ENCODE measurements at regions not wholly inside any gene's neighbourhood (a gene's known extent, or its start where the extent isn't known, plus 50 kb on each side); places are given as distances from the start of the nearest gene placed in this dataset.

DNA sequence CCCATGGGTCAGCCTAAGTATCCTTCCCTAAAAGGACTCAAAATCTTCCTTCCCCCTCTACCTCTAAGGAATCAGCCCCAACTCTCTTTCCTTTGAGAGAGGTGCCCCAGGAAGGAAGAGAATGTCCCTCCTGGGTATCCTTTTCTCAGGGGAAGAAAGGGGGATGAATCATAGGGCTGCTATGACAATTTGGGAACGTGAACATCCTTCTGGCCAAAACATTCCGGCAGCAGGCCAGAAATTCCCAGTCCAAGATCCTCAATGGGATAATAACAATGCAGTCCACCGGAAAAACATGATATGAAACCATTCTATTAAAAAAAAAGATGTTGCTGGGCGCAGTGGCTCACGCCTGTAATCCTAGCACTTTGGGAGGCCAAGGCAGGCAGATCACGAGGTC, 50.8 kb upstream of the CACNA2D3 start:
- DNase-seq (ENCODE audit: low spot score): no peak

DNA sequence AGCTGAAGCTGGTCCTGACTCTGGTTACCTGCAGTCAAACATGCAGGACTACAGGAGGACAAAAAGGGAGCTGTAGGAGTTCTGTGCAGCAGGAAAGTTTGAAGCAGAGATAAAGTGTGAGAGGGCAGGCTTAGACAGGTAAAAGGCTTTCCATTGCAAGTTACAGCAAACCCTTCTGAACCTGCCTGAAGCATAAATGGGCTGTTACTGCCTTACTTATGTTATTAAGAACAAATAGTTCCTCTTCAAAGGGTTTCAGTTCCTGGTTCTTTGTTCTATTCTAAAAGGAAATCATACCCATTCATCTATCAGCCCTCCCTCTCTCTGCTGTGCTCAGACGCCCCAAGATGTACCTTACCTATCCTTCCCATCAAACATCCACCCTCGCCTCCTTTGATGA, 52.4 kb upstream of the CACNA2D3 start:
- DNase-seq (ENCODE audit: low spot score): no peak

DNA sequence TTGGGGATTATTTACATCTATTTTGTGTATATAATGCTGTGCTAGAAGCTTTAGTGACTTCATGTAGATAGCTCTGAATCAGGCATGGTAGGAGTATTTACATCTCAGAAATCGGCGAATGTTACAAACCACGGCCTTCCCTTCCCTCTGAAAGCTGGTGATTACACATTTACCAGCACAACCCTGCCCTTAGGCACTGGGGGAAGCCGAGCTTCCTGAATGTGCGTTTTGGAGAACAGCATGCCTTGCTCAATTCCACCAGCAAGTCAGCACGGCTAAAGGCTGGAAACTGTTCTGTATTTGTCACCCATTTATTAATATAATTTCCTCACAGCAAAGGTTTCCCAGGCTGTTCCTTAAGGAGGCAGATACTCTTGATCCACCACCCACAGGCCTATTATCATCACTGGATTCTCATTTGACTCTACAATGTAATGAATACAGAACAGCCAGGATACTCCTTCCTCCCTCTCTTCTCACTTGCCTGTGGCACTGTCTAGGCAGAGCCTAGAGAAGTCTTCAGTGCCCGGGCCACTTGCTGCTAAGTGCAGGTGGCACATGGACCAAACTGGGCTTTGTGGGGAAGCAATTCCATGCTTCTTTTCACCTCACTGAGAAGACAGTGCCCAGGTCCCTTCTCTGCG, 55.2 kb upstream of the CACNA2D3 start:
- DNase-seq (ENCODE audit: low spot score): no peak

DNA sequence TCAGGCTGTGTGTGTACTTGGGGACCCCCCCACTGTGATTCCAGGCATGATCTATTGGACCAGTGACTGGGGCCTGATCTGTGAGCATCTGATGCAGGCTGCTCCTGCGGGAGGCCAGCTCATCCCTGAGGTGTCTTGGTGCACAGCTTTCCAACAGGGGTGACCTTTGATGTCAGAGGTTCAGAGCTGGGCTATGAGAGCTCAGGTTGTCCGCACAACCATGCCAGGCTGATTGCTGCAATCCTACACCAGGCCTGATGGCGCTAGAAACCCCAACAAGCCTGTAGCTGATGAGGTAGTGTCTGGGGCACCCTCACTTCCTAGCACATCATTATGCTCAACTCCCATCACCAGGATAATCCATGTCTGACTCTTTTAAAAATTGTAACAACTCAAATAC, 56.1 kb upstream of the CACNA2D3 start:
- no peak for DNase-seq (ENCODE audit: low spot score)

DNA sequence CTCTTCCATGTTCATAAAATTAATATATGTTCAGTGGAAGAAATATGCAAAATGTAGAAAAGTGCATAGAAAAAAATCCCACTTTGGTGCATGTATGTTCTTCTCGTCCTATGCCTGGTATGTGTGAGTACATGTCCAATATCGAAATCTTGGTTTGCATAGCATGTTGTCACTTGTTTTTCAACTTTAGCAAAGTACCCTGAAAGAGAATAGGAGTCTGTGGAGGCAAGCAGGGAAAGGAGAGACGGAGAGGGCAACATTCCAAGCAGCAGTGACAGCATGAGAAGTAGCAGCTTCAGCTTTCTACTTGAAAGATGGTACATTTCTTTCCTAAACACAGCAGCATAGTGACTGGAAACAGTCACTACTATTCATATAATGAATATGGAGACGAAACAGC, 56.8 kb upstream of the CACNA2D3 start:
- DNase-seq (ENCODE audit: low spot score): no peak

DNA sequence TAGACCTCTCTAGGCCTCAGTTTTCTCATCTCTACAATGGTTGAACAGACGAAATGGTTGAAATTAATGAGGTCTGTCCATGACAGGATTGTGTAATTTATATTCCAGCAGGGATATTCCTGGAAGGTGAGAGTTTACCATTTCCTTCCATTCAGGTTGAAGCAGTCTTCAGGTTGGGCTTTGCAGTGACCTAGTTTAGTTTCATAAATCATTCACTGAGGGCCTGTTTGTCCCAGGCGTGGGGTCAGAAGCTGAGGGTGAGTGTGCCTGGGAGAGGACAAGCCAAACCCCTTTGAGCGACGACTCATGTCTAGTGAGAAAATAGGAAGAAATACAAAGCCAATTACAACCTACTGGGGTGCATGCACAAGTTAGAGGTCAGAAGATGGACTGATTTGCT, 57.2 kb upstream of the CACNA2D3 start:
- no peak for DNase-seq (ENCODE audit: low spot score)

DNA sequence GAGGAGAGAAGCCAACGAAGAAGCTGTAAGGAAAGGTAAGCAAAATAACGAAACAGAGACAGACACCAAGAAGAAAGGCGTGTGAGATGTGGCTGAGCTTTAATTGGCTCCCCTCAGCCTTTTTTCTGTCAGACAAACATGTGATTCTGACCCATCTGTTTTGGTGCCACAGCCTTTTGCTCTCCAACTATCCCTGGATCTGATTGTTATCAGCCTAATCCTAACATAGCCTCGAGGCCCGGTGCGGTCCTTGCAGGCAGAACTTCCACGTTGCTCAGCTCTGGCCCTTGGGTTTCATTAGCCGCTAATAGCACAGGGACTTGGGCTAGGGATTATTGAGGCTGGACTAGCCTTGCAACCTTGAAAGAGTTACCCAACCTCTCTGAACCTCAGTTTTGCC, 57.9 kb upstream of the CACNA2D3 start:
- no peak for DNase-seq (ENCODE audit: low spot score)

DNA sequence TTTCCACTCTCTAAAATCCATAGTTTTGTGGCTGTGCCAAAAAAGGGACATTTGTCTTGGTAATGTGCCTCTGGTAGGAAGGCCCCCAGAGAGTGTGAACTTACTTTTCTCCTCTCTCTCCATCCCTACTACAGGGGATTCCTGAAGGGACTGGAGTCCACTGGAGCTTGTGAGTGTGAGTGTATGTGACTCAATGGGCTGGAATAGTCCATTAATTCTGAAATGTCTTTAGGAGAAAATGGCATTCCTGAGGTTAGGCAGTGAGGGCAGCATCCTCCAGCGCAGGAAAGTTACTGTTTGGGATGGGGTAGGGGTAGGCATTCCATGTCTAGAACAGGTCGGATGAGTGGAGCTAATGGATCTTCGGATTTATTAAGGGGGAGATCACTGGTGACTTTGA, 59.8 kb upstream of the CACNA2D3 start:
- DNase-seq (ENCODE audit: low spot score): no peak

DNA sequence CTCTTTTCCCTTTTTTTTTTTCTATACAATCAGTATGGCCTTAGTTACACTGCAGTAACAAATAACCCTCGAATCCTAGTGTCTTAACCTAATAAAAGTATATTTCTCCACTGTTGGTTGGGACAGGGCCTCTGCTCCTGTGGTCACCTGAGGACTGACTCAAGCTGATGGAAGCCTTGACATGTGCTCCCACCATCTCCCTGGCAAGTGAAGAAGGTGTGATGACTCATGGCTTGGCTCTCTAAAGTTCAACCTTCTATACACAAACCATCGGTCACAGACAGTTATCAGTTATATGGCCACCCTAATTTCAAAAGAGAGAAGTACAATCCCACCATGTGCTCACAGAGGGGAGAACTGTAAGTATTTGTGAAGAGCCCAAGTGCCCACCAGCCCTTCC, 65.8 kb upstream of the CACNA2D3 start:
- DNase-seq (ENCODE audit: low spot score): no peak

DNA sequence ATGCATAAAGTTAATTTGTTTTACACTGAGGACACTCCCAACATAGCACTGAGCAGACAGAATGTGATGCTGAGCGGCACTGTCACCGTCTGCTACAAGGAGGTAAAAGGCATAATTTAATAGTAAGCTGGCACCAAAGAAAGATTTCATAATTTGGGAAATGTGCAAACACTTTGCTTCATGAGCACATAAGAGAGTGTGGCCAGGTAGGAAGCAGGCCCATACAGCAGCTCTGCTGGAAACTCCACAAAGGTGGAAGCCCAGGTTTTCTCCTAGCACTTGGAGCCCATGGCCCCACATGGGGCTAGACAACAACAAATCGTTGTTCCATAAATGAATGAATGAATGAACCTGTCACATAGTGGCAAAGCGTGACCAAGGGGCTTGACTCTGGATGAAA, 68.5 kb upstream of the CACNA2D3 start:
- no peak for DNase-seq (ENCODE audit: low spot score)

DNA sequence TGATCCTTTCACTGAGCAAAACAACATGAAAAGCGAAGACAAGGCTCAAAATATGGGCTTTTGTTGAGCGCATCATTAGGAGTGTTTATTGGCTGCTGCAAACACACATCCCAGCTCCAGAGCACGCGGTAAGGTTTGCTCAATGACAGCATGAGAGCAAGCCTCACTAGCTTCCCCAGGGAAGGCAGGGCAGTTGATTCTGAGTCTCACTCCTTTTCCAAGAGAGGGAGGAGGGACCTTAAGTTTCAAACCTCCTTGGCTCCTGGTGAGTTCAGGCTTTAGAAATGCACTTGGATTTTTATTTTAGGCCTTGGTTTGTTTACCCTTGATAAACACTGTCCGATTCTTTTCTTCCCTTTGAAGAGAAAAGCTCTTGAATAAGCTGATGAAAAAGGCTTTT, 69.1 kb upstream of the CACNA2D3 start:
- no peak for DNase-seq (ENCODE audit: low spot score)

DNA sequence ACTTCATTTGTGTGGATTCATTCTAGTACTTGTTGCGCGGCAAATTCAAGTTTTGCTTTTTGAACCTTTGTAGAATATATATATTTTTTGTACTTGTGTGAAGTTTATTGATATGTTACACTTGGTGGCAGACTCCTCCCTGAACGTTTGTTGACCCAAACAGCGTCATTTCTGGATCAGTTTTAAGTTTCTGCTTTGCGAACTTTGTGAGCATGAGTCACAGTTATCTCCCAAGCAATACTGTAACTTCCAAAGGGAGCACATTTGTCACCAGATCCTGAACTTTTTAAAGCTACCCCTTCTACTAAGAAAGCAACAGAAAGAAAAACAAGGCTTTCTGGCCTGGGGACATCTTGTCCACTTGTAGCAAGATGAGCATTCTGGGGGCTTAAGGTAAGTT, 74.8 kb upstream of the CACNA2D3 start:
- no peak for DNase-seq (ENCODE audit: low spot score)

DNA sequence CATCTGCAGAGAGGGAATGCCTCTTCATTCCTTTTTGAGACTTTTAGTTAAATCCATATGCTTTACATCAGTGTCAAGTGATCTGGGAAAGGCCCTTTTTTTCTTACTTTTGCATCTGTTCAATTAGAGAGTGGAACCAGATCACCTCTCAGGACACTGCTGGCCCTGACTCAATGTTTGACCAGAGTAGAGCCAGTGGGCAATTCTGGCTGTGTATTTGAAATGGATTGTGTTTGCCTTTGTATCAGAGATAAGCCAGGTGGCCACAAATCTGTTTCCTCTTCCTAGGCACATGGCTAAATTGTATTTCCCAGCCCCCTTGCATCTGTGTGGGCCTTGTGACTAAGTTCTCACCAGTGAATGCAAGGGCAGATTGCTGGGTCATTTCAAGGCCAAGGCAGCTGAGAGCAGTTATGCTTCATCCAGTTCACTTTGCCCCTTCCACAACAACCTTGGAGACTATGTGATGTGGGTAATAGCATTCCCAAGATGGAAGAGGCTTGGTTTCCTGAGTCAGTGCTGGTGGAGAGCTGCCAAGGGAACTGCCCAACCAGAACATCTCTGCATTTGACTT, 75.6 kb upstream of the CACNA2D3 start:
- DNase-seq (ENCODE audit: low spot score): no peak

DNA sequence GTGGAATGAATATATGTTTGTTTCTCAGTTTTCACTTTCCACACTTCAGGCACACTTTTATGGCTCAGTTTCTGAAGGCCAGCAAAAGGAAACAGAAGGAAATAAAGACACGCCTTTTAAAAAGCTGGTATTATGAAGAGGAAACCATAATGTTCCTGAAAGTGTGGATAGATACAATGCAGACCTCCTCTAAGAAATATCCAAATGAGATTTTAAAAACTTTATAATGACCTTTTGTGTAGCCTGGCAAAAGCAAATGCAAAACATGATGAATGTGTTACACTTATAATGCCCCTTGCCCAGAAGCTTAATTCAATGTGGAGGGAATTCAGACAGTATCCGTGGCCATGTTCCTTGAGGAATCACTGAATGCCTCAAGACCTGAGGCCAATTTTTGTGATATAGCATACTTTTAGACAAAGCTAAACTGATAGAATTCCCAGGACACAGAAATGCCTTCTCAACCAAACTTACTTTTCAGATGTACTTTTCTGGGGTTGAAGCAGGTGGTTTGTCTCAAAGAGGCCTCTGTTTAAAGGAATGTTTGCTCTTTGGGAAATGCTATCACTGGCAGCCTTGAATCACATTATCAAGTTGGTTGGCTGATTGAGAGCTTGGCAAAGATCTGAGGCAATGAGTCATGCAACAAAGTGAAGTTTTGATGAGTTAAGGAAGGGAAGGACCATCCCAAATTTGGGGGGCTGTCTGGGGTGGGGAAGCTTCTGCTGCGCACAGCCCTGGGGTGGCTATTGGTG, 77.1 kb upstream of the CACNA2D3 start:
- no peak for DNase-seq (ENCODE audit: low spot score)

DNA sequence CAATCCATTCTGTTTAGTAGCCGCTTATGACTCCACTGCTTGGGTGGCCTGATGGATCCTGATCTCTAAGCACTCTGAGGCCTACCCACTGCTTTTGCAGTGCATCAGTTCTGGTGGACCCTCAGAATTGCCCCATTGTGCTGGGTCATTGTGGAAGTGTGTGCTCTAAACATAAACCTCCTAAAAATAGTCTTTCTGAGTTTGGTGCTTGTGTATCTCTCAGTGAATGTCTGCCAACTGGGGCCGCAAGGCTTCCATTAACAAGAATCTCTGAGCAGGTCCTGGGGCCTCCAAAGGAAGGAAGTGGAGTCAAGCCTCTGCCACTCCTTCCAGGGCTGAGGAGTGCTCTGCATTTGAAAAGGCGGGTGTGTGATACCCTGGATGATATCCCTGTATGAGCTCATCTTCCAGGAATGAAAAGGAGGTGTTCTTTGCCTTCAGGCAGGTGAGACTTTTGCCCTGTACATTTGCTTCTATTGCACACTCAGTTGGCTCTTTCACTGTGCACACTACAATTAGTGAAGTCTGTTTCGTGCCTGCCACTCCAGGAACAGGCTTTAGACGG, 80.0 kb upstream of the CACNA2D3 start:
- DNase-seq (ENCODE audit: low spot score): no peak

DNA sequence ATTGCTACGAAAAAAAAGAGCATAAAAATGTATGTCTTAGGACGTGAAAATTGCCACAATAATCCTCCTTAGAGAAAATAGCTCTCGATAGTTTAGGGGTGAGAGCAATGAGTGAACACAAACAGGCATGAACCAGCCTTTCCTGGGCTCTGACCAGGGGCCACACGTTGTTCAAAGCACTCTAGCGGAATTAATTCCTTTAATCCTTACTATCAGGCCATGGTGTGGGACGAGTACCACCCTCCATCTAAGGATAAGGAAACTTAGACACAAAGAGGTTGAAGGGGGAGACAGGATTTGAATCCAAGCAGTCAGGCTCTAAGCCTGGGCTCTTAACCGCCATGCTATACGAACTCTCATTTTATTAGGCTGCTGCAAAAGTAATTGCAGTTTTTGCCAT, 81.9 kb upstream of the CACNA2D3 start:
- no peak for DNase-seq (ENCODE audit: low spot score)

DNA sequence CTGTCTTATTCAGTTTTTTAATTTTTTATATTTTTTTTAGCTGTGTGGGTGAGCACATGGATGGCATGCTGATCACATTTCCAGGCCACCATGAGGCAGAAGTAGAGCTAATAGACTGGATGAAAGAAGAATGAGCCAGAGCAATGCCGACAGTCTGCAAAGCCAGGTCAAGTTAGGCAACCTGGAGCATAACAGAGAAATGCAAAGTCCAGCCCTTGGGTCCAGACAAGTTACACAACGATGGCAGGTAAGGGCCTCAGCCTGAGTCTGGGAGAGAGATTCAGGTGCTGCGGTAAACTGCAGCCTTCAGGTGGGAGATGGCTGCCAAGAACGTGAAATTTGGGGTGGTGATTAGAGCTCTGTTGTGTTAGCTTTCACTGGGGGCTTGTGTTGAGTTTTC, 84.0 kb upstream of the CACNA2D3 start:
- DNase-seq (ENCODE audit: low spot score): no peak

DNA sequence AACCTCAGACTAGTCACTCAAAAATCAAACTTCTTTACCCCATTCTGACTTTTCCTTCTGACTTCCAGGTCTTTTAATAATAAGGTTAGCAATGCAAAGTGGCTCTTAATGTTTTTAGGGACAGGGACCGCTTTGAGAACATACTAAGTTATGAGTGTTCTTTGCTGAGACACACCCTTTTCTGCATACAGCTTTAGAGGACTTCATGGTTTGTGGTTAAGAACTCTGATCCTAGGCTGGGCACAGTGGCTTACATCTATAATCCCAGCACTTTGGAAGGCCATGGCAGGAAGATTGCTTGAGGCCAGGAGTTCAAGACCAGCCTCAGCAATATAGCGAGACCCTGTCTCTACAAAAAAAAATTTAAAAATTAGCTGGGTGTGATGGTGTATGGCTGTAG, 85.8 kb upstream of the CACNA2D3 start:
- no peak for DNase-seq (ENCODE audit: low spot score)

DNA sequence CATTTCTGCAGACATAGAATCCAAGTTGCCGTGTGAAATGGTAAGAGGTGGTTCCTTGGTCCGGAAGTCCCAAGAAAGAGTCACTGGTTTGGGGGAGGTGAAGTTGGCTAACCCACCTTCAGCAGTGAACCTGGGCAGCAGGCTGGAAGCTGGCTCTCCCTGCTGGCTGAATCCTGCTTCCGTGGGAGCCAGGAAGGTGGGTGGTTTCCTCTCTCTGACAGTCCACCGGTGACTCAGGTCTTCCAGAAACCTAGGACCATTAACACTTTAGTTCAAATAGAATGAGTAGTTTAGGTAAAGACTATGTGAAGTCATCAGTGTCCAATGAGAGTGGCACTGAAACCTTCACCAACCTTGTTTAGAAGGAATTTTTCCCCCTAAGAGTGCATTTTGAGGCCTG, 87.4 kb upstream of the CACNA2D3 start:
- DNase-seq (ENCODE audit: low spot score): no peak

DNA sequence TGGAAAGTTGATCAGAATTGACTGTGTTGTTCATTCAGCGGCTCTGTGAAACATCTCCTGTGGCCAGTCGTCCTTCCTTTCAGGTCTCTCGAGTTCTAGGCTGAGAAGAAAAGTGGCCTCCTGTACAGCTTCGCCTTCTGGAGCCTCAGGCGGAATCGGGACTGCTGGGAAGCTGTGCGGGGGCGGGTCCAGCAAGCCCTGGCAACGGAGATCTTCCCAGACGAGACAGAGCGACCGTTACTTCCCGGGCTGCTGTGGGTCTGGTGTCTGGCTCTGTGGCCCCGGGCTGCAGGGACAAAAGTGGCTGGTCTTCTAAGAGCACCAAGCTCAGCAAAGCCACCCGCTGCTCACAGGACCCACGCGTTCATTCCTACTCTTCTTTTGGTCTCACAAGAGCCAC, 88.6 kb upstream of the CACNA2D3 start:
- no peak for DNase-seq (ENCODE audit: low spot score)

DNA sequence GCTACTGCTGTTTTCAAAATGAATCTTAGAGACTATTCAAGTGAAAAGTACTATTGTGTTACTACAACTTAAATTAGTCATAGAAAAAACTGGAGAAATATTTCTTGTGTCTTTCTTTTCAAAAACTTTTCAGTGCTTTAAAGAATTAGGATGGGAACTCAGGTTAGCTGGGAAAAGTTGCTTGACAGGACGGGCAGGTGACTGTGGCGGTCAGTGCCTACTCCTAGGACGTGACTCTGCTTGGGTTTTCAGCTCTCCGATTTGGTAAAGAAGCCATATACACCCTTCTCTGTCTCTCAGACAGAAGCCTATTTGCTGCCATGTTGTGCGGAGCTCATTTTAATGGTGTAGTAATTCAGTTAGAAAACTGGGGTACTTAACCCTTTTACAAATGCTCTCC, 89.8 kb upstream of the CACNA2D3 start:
- no peak for DNase-seq (ENCODE audit: low spot score)

DNA sequence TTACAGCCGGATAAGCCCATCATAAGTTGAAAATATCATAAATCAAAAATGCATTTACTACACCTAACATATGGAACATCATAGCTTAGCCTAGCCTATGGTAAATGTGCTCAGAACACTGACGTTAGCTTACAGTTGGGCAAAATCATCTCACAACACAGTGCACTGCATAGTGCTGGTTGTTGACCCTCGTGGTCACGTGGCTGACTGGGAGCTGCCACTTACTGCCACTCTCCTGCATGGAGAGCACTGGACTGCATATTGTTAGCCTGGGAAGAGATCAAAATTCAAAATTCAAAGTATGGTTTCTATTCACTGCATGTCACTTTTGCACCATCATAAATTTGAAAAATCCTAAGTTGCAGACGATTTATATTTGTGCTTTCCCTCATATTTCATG, 94.0 kb upstream of the CACNA2D3 start:
- DNase-seq (ENCODE audit: low spot score): no peak

DNA sequence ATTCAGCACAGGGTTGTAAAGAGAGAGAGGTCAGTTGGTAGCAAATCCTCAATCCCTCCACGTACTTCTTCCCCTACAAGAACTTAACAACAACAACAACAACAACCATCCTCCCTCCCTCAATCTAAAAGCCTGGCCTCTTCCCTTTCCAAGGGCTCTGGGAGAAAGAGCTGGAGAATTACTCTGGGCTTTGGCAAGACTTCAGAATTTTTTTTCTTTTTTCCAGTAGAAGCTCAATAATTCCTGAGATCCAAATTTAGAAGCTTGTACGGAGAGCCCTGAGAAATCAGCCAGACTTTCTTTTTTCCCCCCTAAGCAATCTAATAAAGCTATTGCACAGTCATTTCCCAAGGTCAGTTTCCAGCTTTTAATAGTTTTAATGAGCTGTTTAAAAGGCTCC, 95.8 kb upstream of the CACNA2D3 start:
- DNase-seq (ENCODE audit: low spot score): no peak
